Transverse colon (tissue), 4 donors: ENCODE measurements at regions not wholly inside any gene's neighbourhood (a gene's known extent, or its start where the extent isn't known, plus 50 kb on each side); places are given as distances from the start of the nearest gene placed in this dataset.
"Not testable (repeated sequence)": the region's sequence is repeated elsewhere in the genome, so short reads cannot be mapped to it uniquely, and the experiment has no call there.

Experiments
- DNase-seq: peaks from one replicate; pipeline ENCODE4 v3.0.0-alpha.2; 2019
- H3K27ac ChIP-seq, 4 donors: fragments of 200-600 bp; sonication (generic); 2 replicates each; pipeline ENCODE4 v1.5.1; 2016 to 2018; ENCODE audit warnings: inconsistent platforms in 4 of 4
- H3K27me3 ChIP-seq: fragments of 200-600 bp; sonication (generic); 2 replicates; pipeline ENCODE4 v1.5.1; 2017; ENCODE audit warnings: inconsistent platforms
- H3K36me3 ChIP-seq, 4 donors: fragments of 200-600 bp; sonication (generic); 2 replicates each; pipeline ENCODE4 v1.5.1; 2017 to 2019; ENCODE audit warnings: inconsistent platforms in 4 of 4
- H3K4me1 ChIP-seq, 4 donors: fragments of 200-600 bp; sonication (generic); 2 replicates each; pipeline ENCODE4 v1.5.1; 2017 to 2020; ENCODE audit warnings: inconsistent platforms in 4 of 4
- H3K4me3 ChIP-seq, 4 donors: fragments of 200-600 bp; sonication (generic); 1 replicate in 1 of 4; 2 replicates in 3 of 4; pipeline versions ENCODE4 v1.5.1 to v1.6.1; 2017 to 2019; ENCODE audit warnings: inconsistent platforms in 4 of 4
- H3K9me3 ChIP-seq, 2 donors: fragments of 200-600 bp; sonication (generic); 2 replicates each; pipeline ENCODE4 v1.5.1; 2017 to 2019; ENCODE audit warnings: inconsistent platforms in 2 of 2
- CTCF ChIP-seq, 5 experiments: fragments of 200-600 bp in 3 of 5; fragments of 450-650 bp in 2 of 5; sonication (generic) in 3 of 5; IDR thresholded peaks; 1 replicate in 2 of 5; 2 replicates in 3 of 5; pipeline ENCODE4 v1.5.1; 2016 to 2017; ENCODE audit warnings: antibody characterized with exemption in 5 of 5, inconsistent platforms in 3 of 5, mild to moderate bottlenecking in 2 of 5, moderate library complexity in 1 of 5
- EP300 ChIP-seq: sonication (generic); formaldehyde crosslinking; IDR thresholded peaks from one replicate; pipeline ENCODE4 v1.6.1; 2017; ENCODE audit warnings: antibody characterized with exemption, low read depth
- POLR2A ChIP-seq: fragments of 450-650 bp; IDR thresholded peaks from one replicate; pipeline ENCODE4 v1.6.1; 2016; ENCODE audit warnings: antibody characterized with exemption, mild to moderate bottlenecking, moderate library complexity
- POLR2AphosphoS5 ChIP-seq, 3 donors: sonication (generic); formaldehyde crosslinking; IDR thresholded peaks; one replicate each; pipeline ENCODE4 v1.6.1; 2016; ENCODE audit warnings: antibody characterized with exemption in 3 of 3
- WGBS, 2 donors: methylation state at CpG; one replicate each; pipeline ENCODE4 v1.1.5; 2018; ENCODE audit warnings: low coverage in 1 of 2; 5-methylcytosine and 5-hydroxymethylcytosine counted together
- in situ Hi-C, 4 donors: fragments of 200-750 bp; cut with MboI; loops; one replicate each; pipeline versions ENCODE4 v1.15.0 to v1.15.1; 2017; ENCODE audit warnings: low sequenced_read_pairs in 3 of 4, low pct_ligation_motif_present in 1 of 4, low pct_unique_long_range_greater_than_20kb in 1 of 4
- intact Hi-C: fragments of 100-400 bp; cut with DNase I; formaldehyde crosslinking; loops from one replicate; pipeline ENCODE4 v1.15.1; 2023; ENCODE audit warnings: low total_unique reads

GRCh38 chr15:87477737-87478686 lies 778.5 kb downstream of the NTRK3 start:
- DNase-seq = no peak
- in situ Hi-C loops (no loop called here), intact Hi-C loops (no loop called here)
- no peak overlapping the region for H3K27ac ChIP-seq
- H3K9me3 ChIP-seq = no peaks in the 10 kb centered on the region
- no peaks in the 10 kb centered on the region for H3K4me1 ChIP-seq
- H3K4me3 ChIP-seq = no peak overlapping the region
- 34 to 40% methylated on average over 7 to 8 of the region's 8 CpGs for WGBS, 2 donors
- no peaks in the 10 kb centered on the region for H3K36me3 ChIP-seq
- TF ChIP-seq EP300 = no peak
- TF ChIP-seq POLR2AphosphoS5 (IDR thresholded peaks at IDR 0.05) = no peak
- no peak for TF ChIP-seq CTCF (IDR thresholded peaks at IDR 0.05)
- TF ChIP-seq POLR2A = no peak
- no peaks in the 10 kb centered on the region for H3K27me3 ChIP-seq

- H3K4me3 ChIP-seq = no peak overlapping the region
- no peak for DNase-seq
- TF ChIP-seq EP300 (no peak), POLR2A (no peak), POLR2AphosphoS5 (IDR thresholded peaks at IDR 0.05) (no peak), CTCF (IDR thresholded peaks at IDR 0.05) (no peak)
- no peaks in the 10 kb centered on the region for H3K36me3 ChIP-seq
- H3K27ac ChIP-seq = no peak overlapping the region
- no peaks in the 10 kb centered on the region for H3K27me3 ChIP-seq
- intact Hi-C loops = no loop called here
- H3K9me3 ChIP-seq = no peaks in the 10 kb centered on the region
- H3K4me1 ChIP-seq = no peaks in the 10 kb centered on the region
- 89 to 92% methylated on average over 1 of the region's 1 CpG for WGBS, 2 donors
- in situ Hi-C loops = no loop called here
Observed at GRCh38 chr15:87477026-87477425, 779.5 kb downstream of the NTRK3 start.

GRCh38 chr15:87470923-87471322 lies 785.6 kb downstream of the NTRK3 start:
- Histone ChIP-seq H3K4me1 (no peaks in the 10 kb centered on the region), H3K27ac (no peak overlapping the region), H3K4me3 (no peak overlapping the region), H3K27me3 (no peaks in the 10 kb centered on the region), H3K9me3 (no peaks in the 10 kb centered on the region), H3K36me3 (no peaks in the 10 kb centered on the region)
- intact Hi-C loops = no loop called here
- 45 to 60% methylated on average over 2 of the region's 2 CpGs for WGBS, 2 donors
- no peak for DNase-seq
- in situ Hi-C loops = no loop called here
- no peak for TF ChIP-seq CTCF (IDR thresholded peaks at IDR 0.05)
- TF ChIP-seq EP300 = no peak
- no peak for TF ChIP-seq POLR2AphosphoS5 (IDR thresholded peaks at IDR 0.05)
- no peak for TF ChIP-seq POLR2A

GRCh38 chr15:87463956-87464355 lies 792.6 kb downstream of the NTRK3 start:
- H3K4me1 ChIP-seq, H3K4me3 ChIP-seq, H3K9me3 ChIP-seq, DNase-seq, intact Hi-C loops, H3K27ac ChIP-seq, H3K36me3 ChIP-seq, in situ Hi-C loops, H3K27me3 ChIP-seq: not testable (repeated sequence)
- WGBS, 2 donors = 94% methylated on average over 3 of the region's 7 CpGs; no CpG with 5 or more reads in 1 of the 2 donors
